ENCODE measurements at regions not wholly inside any gene's neighbourhood (a gene's known extent, or its start where the extent isn't known, plus 50 kb on each side); places are given as distances from the start of the nearest gene placed in this dataset.
"Not testable (repeated sequence)": the region's sequence is repeated elsewhere in the genome, so short reads cannot be mapped to it uniquely, and the experiment has no call there.

GRCh38 chrY:12327751-12328150, 373.3 kb upstream of the USP9Y start:
- no peaks in the 10 kb centered on the region for H4K20me1 ChIP-seq (ENCODE audit: insufficient read depth, low read length)
- no peaks in the 10 kb centered on the region for H3K27me3 ChIP-seq (ENCODE audit: insufficient read depth, low read length, poor library complexity)
- no peaks in the 10 kb centered on the region for H3K36me3 ChIP-seq (ENCODE audit: insufficient read depth, low read length)
- no peaks in the 10 kb centered on the region for H3K79me2 ChIP-seq (ENCODE audit: insufficient read depth, low read length)
- no peaks in the 10 kb centered on the region for H3K4me1 ChIP-seq (ENCODE audit: insufficient read depth, low read length)
- no peak overlapping the region for H3K4me2 ChIP-seq (ENCODE audit: insufficient read depth, low read length)
- ATAC-seq (ENCODE audit: insufficient read depth, low read depth) (no peak), DNase-seq (no peak)
- H3K27ac ChIP-seq (ENCODE audit: low read length) = no peak overlapping the region
- H2AFZ ChIP-seq (ENCODE audit: low read depth, low read length) = no peak overlapping the region
- no peaks in the 10 kb centered on the region for H3K9me3 ChIP-seq (ENCODE audit: insufficient read depth, low read length, severe bottlenecking)
- no peak overlapping the region for H3K4me3 ChIP-seq (ENCODE audit: low read depth in 1 of 2, low read length in 2 of 2)
- no peak overlapping the region for H3K9ac ChIP-seq (ENCODE audit: low read depth, low read length)
- TF ChIP-seq CTCF (IDR thresholded peaks at IDR 0.05; ENCODE audit: borderline replicate concordance, extremely low read depth, low read length, poor library complexity, severe bottlenecking) (no peak), EZH2 (IDR thresholded peaks at IDR 0.05; ENCODE audit: borderline replicate concordance, low read depth, low read length, severe bottlenecking) (no peak)

- not testable (repeated sequence) for H3K27ac ChIP-seq (ENCODE audit: low read length); H3K4me3 ChIP-seq (ENCODE audit: low read depth in 1 of 2, low read length in 2 of 2); H3K27me3 ChIP-seq (ENCODE audit: insufficient read depth, low read length, poor library complexity); H3K4me2 ChIP-seq (ENCODE audit: insufficient read depth, low read length); DNase-seq; H3K4me1 ChIP-seq (ENCODE audit: insufficient read depth, low read length); H4K20me1 ChIP-seq (ENCODE audit: insufficient read depth, low read length); ATAC-seq (ENCODE audit: insufficient read depth, low read depth); H3K36me3 ChIP-seq (ENCODE audit: insufficient read depth, low read length); H3K9ac ChIP-seq (ENCODE audit: low read depth, low read length); H3K9me3 ChIP-seq (ENCODE audit: insufficient read depth, low read length, severe bottlenecking); H2AFZ ChIP-seq (ENCODE audit: low read depth, low read length); H3K79me2 ChIP-seq (ENCODE audit: insufficient read depth, low read length)
Measured at GRCh38 chrY:12331917-12332316, 369.1 kb upstream of the USP9Y start.

- no peaks in the 10 kb centered on the region for H3K36me3 ChIP-seq (ENCODE audit: insufficient read depth, low read length)
- TF ChIP-seq EZH2 (IDR thresholded peaks at IDR 0.05; ENCODE audit: borderline replicate concordance, low read depth, low read length, severe bottlenecking) = no peak
- no peak for TF ChIP-seq CTCF (IDR thresholded peaks at IDR 0.05; ENCODE audit: borderline replicate concordance, extremely low read depth, low read length, poor library complexity, severe bottlenecking)
- H3K27me3 ChIP-seq (ENCODE audit: insufficient read depth, low read length, poor library complexity) = no peaks in the 10 kb centered on the region
- H3K27ac ChIP-seq (ENCODE audit: low read length) = no peak overlapping the region
- no peak overlapping the region for H3K4me2 ChIP-seq (ENCODE audit: insufficient read depth, low read length)
- DNase-seq (no peak), ATAC-seq (ENCODE audit: insufficient read depth, low read depth) (no peak)
- H3K4me3 ChIP-seq (ENCODE audit: low read depth in 1 of 2, low read length in 2 of 2) = no peak overlapping the region
- H3K79me2 ChIP-seq (ENCODE audit: insufficient read depth, low read length) = no peaks in the 10 kb centered on the region
- H2AFZ ChIP-seq (ENCODE audit: low read depth, low read length) = no peak overlapping the region
- H4K20me1 ChIP-seq (ENCODE audit: insufficient read depth, low read length) = no peaks in the 10 kb centered on the region
- no peak overlapping the region for H3K9ac ChIP-seq (ENCODE audit: low read depth, low read length)
- H3K4me1 ChIP-seq (ENCODE audit: insufficient read depth, low read length) = no peaks in the 10 kb centered on the region
- H3K9me3 ChIP-seq (ENCODE audit: insufficient read depth, low read length, severe bottlenecking) = no peaks in the 10 kb centered on the region
Measured at GRCh38 chrY:12343211-12343610, 357.8 kb upstream of the USP9Y start.

- DNase-seq (no peak), ATAC-seq (ENCODE audit: insufficient read depth, low read depth) (no peak)
- Histone ChIP-seq H2AFZ (ENCODE audit: low read depth, low read length) (no peak overlapping the region), H3K79me2 (ENCODE audit: insufficient read depth, low read length) (no peaks in the 10 kb centered on the region), H4K20me1 (ENCODE audit: insufficient read depth, low read length) (no peaks in the 10 kb centered on the region), H3K36me3 (ENCODE audit: insufficient read depth, low read length) (no peaks in the 10 kb centered on the region), H3K27me3 (ENCODE audit: insufficient read depth, low read length, poor library complexity) (no peaks in the 10 kb centered on the region), H3K27ac (ENCODE audit: low read length) (no peak overlapping the region), H3K4me2 (ENCODE audit: insufficient read depth, low read length) (no peak overlapping the region), H3K9me3 (ENCODE audit: insufficient read depth, low read length, severe bottlenecking) (no peaks in the 10 kb centered on the region), H3K4me1 (ENCODE audit: insufficient read depth, low read length) (no peaks in the 10 kb centered on the region), H3K4me3 (ENCODE audit: low read depth in 1 of 2, low read length in 2 of 2) (no peak overlapping the region), H3K9ac (ENCODE audit: low read depth, low read length) (no peak overlapping the region)
- no peak for TF ChIP-seq EZH2 (IDR thresholded peaks at IDR 0.05; ENCODE audit: borderline replicate concordance, low read depth, low read length, severe bottlenecking)
- no peak for TF ChIP-seq CTCF (IDR thresholded peaks at IDR 0.05; ENCODE audit: borderline replicate concordance, extremely low read depth, low read length, poor library complexity, severe bottlenecking)
Measured at GRCh38 chrY:12348181-12348580, 352.9 kb upstream of the USP9Y start.
